HG02973 (cell line): ENCODE measurements at regions not wholly inside any gene's neighbourhood (a gene's known extent, or its start where the extent isn't known, plus 50 kb on each side); places are given as distances from the start of the nearest gene placed in this dataset.

Source experiments
- ATAC-seq: cut with Tn5 transposase; IDR thresholded peaks from one replicate; pipeline ENCODE4 v1.9.1; 2021; ENCODE audit warnings: moderate library complexity; ENCODE audit not compliant: unreplicated experiment

- no peak for ATAC-seq
Measured at GRCh38 chr5:20494706-20495105, 506.7 kb upstream of the CDH18 start.

- no peak for ATAC-seq
Measured at GRCh38 chr5:20486826-20487225, 498.8 kb upstream of the CDH18 start.

GRCh38 chr5:20476016-20476415 lies 488.0 kb upstream of the CDH18 start:
- no peak for ATAC-seq

- peak; percentile 54 for ATAC-seq
Measured at GRCh38 chr5:20470997-20471396, 483.0 kb upstream of the CDH18 start.

- ATAC-seq = no peak
Measured at GRCh38 chr5:20469792-20470191, 481.8 kb upstream of the CDH18 start.

- ATAC-seq = no peak
Measured at GRCh38 chr5:20469390-20469789, 481.4 kb upstream of the CDH18 start.

GRCh38 chr5:20466512-20466911 lies 478.5 kb upstream of the CDH18 start:
- ATAC-seq = no peak

GRCh38 chr5:20463206-20463605 lies 475.2 kb upstream of the CDH18 start:
- ATAC-seq = no peak

GRCh38 chr5:20446121-20446520 lies 458.1 kb upstream of the CDH18 start:
- ATAC-seq = no peak

- ATAC-seq = no peak
Measured at GRCh38 chr5:20445326-20445860, 457.4 kb upstream of the CDH18 start.

- ATAC-seq = no peak
Measured at GRCh38 chr5:20434786-20435185, 446.8 kb upstream of the CDH18 start.

GRCh38 chr5:20420991-20421595 lies 433.1 kb upstream of the CDH18 start:
- no peak for ATAC-seq
